D721Med (cell line): ENCODE measurements at regions not wholly inside any gene's neighbourhood (a gene's known extent, or its start where the extent isn't known, plus 50 kb on each side); places are given as distances from the start of the nearest gene placed in this dataset.
"Not testable (repeated sequence)": the region's sequence is repeated elsewhere in the genome, so short reads cannot be mapped to it uniquely, and the experiment has no call there.

Experiments used
- DNase-seq: peaks from one replicate; pipeline ENCODE4 v3.0.0; 2011; ENCODE audit warnings: low spot score; ENCODE audit not compliant: insufficient read length
- FAIRE-seq: peaks from 2 replicates; lab custom pipeline; 2011; peaks lifted over from hg19 to GRCh38; lab: Jason Lieb, UNC
- CTCF ChIP-seq: IDR thresholded peaks from 2 replicates; pipeline ENCODE4 v1.5.1; 2012; ENCODE audit warnings: mild to moderate bottlenecking, control low read depth; ENCODE audit not compliant: insufficient read depth; ENCODE audit errors: missing control alignments

- no peak for FAIRE-seq
- no peak for TF ChIP-seq CTCF
- no peak for DNase-seq
These were observed 238.2 kb downstream of the BUB3 start for GRCh38 chr10:123392182-123392963.

GRCh38 chr10:123393170-123393569, 239.0 kb downstream of the BUB3 start:
- no peak for FAIRE-seq
- no peak for TF ChIP-seq CTCF
- DNase-seq, result no peak

GRCh38 chr10:123394382-123394781, 240.2 kb downstream of the BUB3 start:
- DNase-seq (no peak), FAIRE-seq (no peak)
- no peak for TF ChIP-seq CTCF

- not testable (repeated sequence) for FAIRE-seq, DNase-seq
These were observed 241.0 kb downstream of the BUB3 start for GRCh38 chr10:123395234-123395633.

- TF ChIP-seq CTCF, result no peak
- no peak for DNase-seq
- FAIRE-seq, result no peak
These were observed 241.7 kb downstream of the BUB3 start for GRCh38 chr10:123395906-123396305.

- TF ChIP-seq CTCF, result no peak
- DNase-seq (no peak), FAIRE-seq (no peak)
These were observed 244.0 kb downstream of the BUB3 start for GRCh38 chr10:123398180-123398591.

- FAIRE-seq, result no peak
- TF ChIP-seq CTCF, result no peak
- DNase-seq, result no peak
These were observed 244.6 kb downstream of the BUB3 start for GRCh38 chr10:123398756-123399155.
